Panc1 (cell line): ENCODE measurements at regions not wholly inside any gene's neighbourhood (a gene's known extent, or its start where the extent isn't known, plus 50 kb on each side); places are given as distances from the start of the nearest gene placed in this dataset.

Experiments used
- POLR2AphosphoS5 ChIP-seq: IDR thresholded peaks from 2 replicates; pipeline ENCODE4 v1.6.1; 2012; ENCODE audit warnings: mild to moderate bottlenecking, low read depth, low read length, moderate library complexity
- SIN3A ChIP-seq: IDR thresholded peaks from 2 replicates; pipeline ENCODE4 v1.6.1; 2012; ENCODE audit warnings: low read depth, mild to moderate bottlenecking, low read length, moderate library complexity, borderline replicate concordance; ENCODE audit not compliant: insufficient read depth
- TCF7L2 ChIP-seq: IDR thresholded peaks from 2 replicates; pipeline ENCODE4 v1.6.1; 2011; ENCODE audit warnings: mild to moderate bottlenecking, low read depth, low read length, inconsistent platforms
- TF ChIP-seq, protein P1 (sequence below): fragments of 450-650 bp; IDR thresholded peaks from 2 replicates; pipeline ENCODE4 v1.5.1; 2017; ENCODE audit warnings: mild to moderate bottlenecking
- TF ChIP-seq, protein P2 (sequence below), 2 experiments: IDR thresholded peaks; 2 replicates each; pipeline ENCODE4 v1.6.1; 2011 to 2012; ENCODE audit warnings: low read depth in 2 of 2, control low read depth in 1 of 2, low read length in 1 of 2, mild to moderate bottlenecking in 1 of 2, moderate library complexity in 1 of 2; ENCODE audit not compliant: insufficient read depth in 1 of 2

GRCh38 chr13:107075576-107075975, 507.6 kb upstream of the ARGLU1 start:
- TF ChIP-seq, protein P1, sequence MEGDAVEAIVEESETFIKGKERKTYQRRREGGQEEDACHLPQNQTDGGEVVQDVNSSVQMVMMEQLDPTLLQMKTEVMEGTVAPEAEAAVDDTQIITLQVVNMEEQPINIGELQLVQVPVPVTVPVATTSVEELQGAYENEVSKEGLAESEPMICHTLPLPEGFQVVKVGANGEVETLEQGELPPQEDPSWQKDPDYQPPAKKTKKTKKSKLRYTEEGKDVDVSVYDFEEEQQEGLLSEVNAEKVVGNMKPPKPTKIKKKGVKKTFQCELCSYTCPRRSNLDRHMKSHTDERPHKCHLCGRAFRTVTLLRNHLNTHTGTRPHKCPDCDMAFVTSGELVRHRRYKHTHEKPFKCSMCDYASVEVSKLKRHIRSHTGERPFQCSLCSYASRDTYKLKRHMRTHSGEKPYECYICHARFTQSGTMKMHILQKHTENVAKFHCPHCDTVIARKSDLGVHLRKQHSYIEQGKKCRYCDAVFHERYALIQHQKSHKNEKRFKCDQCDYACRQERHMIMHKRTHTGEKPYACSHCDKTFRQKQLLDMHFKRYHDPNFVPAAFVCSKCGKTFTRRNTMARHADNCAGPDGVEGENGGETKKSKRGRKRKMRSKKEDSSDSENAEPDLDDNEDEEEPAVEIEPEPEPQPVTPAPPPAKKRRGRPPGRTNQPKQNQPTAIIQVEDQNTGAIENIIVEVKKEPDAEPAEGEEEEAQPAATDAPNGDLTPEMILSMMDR, result no peak
- TF ChIP-seq, protein P2, sequence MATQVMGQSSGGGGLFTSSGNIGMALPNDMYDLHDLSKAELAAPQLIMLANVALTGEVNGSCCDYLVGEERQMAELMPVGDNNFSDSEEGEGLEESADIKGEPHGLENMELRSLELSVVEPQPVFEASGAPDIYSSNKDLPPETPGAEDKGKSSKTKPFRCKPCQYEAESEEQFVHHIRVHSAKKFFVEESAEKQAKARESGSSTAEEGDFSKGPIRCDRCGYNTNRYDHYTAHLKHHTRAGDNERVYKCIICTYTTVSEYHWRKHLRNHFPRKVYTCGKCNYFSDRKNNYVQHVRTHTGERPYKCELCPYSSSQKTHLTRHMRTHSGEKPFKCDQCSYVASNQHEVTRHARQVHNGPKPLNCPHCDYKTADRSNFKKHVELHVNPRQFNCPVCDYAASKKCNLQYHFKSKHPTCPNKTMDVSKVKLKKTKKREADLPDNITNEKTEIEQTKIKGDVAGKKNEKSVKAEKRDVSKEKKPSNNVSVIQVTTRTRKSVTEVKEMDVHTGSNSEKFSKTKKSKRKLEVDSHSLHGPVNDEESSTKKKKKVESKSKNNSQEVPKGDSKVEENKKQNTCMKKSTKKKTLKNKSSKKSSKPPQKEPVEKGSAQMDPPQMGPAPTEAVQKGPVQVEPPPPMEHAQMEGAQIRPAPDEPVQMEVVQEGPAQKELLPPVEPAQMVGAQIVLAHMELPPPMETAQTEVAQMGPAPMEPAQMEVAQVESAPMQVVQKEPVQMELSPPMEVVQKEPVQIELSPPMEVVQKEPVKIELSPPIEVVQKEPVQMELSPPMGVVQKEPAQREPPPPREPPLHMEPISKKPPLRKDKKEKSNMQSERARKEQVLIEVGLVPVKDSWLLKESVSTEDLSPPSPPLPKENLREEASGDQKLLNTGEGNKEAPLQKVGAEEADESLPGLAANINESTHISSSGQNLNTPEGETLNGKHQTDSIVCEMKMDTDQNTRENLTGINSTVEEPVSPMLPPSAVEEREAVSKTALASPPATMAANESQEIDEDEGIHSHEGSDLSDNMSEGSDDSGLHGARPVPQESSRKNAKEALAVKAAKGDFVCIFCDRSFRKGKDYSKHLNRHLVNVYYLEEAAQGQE (IDR thresholded peaks at IDR 0.05; ENCODE audit: insufficient read depth in 1 of 2, low read depth in 2 of 2, low read length in 1 of 2), result no peak
- TF ChIP-seq POLR2AphosphoS5 (no peak), TCF7L2 (no peak), SIN3A (no peak)
